ENCODE measurements at regions not wholly inside any gene's neighbourhood (a gene's known extent, or its start where the extent isn't known, plus 50 kb on each side); places are given as distances from the start of the nearest gene placed in this dataset.

DNA sequence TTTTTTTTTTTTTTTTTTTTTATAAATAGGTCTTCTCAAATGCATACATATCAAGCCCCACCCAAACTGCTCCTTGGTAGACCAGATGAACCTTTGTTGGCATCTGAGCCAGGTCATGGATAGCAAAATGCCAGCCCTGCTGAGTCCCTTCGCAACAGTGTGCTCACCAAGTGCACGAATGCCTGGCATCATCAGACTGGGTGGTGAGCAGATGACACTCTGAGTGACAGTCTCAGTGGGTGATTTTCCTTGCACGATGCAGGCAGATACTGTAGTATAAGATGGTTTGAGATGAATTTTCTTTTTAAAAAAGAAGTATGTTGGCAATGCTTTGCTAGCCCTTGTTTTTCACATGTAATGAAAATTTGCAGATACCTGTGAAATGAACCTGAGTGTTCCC is 74.0 kb downstream of the RCN1 start:
- Histone ChIP-seq H3K9me3 (ENCODE audit: control insufficient read depth, low read depth, low read length) (no peaks in the 10 kb centered on the region), H2AFZ (ENCODE audit: control insufficient read depth, low read length) (no peak overlapping the region), H3K27me3 (ENCODE audit: control insufficient read depth, extremely low read depth, insufficient read depth, low read length) (peaks cover 3% of the 10 kb centered on the region), H3K36me3 (ENCODE audit: control insufficient read depth in 2 of 2, extremely low read depth in 1 of 2, insufficient read depth in 2 of 2, low read length in 2 of 2) (no peaks in the 10 kb centered on the region), H3K79me2 (ENCODE audit: control insufficient read depth, insufficient read depth, low read length) (no peaks in the 10 kb centered on the region), H3K27ac (ENCODE audit: control insufficient read depth, insufficient read depth, low read length) (no peak overlapping the region), H3K4me1 (ENCODE audit: control insufficient read depth, extremely low read depth, insufficient read depth, low read length) (no peaks in the 10 kb centered on the region), H4K20me1 (ENCODE audit: control insufficient read depth, extremely low read depth, insufficient read depth, low read length) (no peaks in the 10 kb centered on the region), H3K4me3 (ENCODE audit: control insufficient read depth in 2 of 3, extremely low read depth in 1 of 3, insufficient read depth in 2 of 3, low read depth in 1 of 3, low read length in 3 of 3) (no peak overlapping the region), H3K9me1 (ENCODE audit: control insufficient read depth, extremely low read depth, insufficient read depth, low read length) (no peaks in the 10 kb centered on the region), H3K9ac (ENCODE audit: control insufficient read depth, extremely low read depth, insufficient read depth, low read length) (no peak overlapping the region), H3K4me2 (ENCODE audit: control insufficient read depth, extremely low read depth, insufficient read depth, low read depth, low read length) (no peak overlapping the region)
- dilution Hi-C loops (cut with MboI; ENCODE audit: extremely low pct_ligation_motif_present, low sequenced_read_pairs) = no loop called here
- FAIRE-seq (no peak), DNase-seq (ENCODE audit: low read depth, low spot score) (no peak)
- no peak for TF ChIP-seq EZH2 (IDR thresholded peaks at IDR 0.05; ENCODE audit: low read length)
- TF ChIP-seq CTCF (optimal IDR thresholded peaks at IDR 0.05 in 1 of 3, IDR thresholded peaks at IDR 0.05 in 1 of 3, conservative IDR thresholded peaks at IDR 0.05 in 1 of 3; ENCODE audit: extremely low read depth in 1 of 3, insufficient read depth in 2 of 3, low read length in 3 of 3) = no peak

- FAIRE-seq = no peak
- dilution Hi-C loops (cut with MboI; ENCODE audit: extremely low pct_ligation_motif_present, low sequenced_read_pairs) = no loop called here
- DNase-seq (ENCODE audit: low read depth, low spot score) = no peak
- H3K9ac ChIP-seq (ENCODE audit: control insufficient read depth, extremely low read depth, insufficient read depth, low read length) = no peak overlapping the region
- no peak overlapping the region for H3K27ac ChIP-seq (ENCODE audit: control insufficient read depth, insufficient read depth, low read length)
- no peaks in the 10 kb centered on the region for H3K36me3 ChIP-seq (ENCODE audit: control insufficient read depth in 2 of 2, extremely low read depth in 1 of 2, insufficient read depth in 2 of 2, low read length in 2 of 2)
- H3K9me1 ChIP-seq (ENCODE audit: control insufficient read depth, extremely low read depth, insufficient read depth, low read length) = no peaks in the 10 kb centered on the region
- no peak overlapping the region for H3K4me2 ChIP-seq (ENCODE audit: control insufficient read depth, extremely low read depth, insufficient read depth, low read depth, low read length)
- H3K79me2 ChIP-seq (ENCODE audit: control insufficient read depth, insufficient read depth, low read length) = no peaks in the 10 kb centered on the region
- peaks cover 6% of the 10 kb centered on the region for H3K27me3 ChIP-seq (ENCODE audit: control insufficient read depth, extremely low read depth, insufficient read depth, low read length)
- H3K4me3 ChIP-seq (ENCODE audit: control insufficient read depth in 2 of 3, extremely low read depth in 1 of 3, insufficient read depth in 2 of 3, low read depth in 1 of 3, low read length in 3 of 3) = no peak overlapping the region
- no peak overlapping the region for H2AFZ ChIP-seq (ENCODE audit: control insufficient read depth, low read length)
- TF ChIP-seq EZH2 (IDR thresholded peaks at IDR 0.05; ENCODE audit: low read length) = no peak
- no peak for TF ChIP-seq CTCF (optimal IDR thresholded peaks at IDR 0.05 in 1 of 3, IDR thresholded peaks at IDR 0.05 in 1 of 3, conservative IDR thresholded peaks at IDR 0.05 in 1 of 3; ENCODE audit: extremely low read depth in 1 of 3, insufficient read depth in 2 of 3, low read length in 3 of 3)
- H3K9me3 ChIP-seq (ENCODE audit: control insufficient read depth, low read depth, low read length) = no peaks in the 10 kb centered on the region
- H4K20me1 ChIP-seq (ENCODE audit: control insufficient read depth, extremely low read depth, insufficient read depth, low read length) = no peaks in the 10 kb centered on the region
- no peaks in the 10 kb centered on the region for H3K4me1 ChIP-seq (ENCODE audit: control insufficient read depth, extremely low read depth, insufficient read depth, low read length)
These were observed 78.0 kb downstream of the RCN1 start for GRCh38 chr11:32168924-32169323.
